ENCODE measurements at regions not wholly inside any gene's neighbourhood (a gene's known extent, or its start where the extent isn't known, plus 50 kb on each side); places are given as distances from the start of the nearest gene placed in this dataset.

DNA sequence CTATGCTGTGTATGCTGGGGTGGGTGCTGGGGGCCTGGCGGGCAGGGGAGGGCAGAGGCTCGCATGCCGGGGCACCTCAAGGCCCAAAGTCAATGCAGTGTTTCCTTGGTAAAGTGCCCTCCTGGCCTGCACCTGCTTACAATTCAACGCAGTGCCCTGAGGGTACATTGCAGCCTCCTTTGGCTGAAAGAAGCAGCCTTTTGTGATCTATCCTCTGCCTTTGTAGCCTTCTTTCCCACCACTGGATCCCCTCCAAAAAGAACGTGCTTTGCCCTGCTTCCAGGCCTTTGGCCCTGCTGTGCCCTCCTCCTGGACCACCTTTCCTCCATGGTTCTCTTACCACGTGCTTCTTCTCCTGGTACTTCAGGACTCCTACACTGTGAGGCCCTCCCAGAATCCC, 113.6 kb upstream of the PTPN1 start:
- no peak for DNase-seq

- DNase-seq, result no peak
Measured at GRCh38 chr20:50397058-50397457, 113.1 kb upstream of the PTPN1 start.

DNA sequence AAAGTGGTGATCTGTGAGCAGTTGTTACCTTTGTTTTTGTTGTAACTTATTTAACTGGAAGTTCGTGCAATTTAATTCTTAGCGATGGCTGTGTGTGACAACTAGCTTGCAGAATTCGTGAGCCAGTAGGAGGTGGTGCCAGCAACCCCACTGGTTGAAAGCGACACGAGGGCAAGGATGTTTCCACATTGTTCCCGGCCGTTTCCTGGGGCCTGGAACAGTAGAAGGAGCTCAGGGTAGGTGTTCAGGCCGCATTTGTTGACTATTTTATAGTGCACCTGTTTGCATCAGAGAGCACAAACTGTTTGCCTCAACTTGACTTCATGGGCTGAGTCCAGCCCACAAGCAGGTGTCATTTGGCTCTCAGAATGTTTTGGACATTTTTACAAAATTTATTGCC, 112.1 kb upstream of the PTPN1 start:
- no peak for DNase-seq

- DNase-seq, result no peak
Measured at GRCh38 chr20:50398471-50398820, 111.7 kb upstream of the PTPN1 start.

- no peak for DNase-seq
Measured at GRCh38 chr20:50398821-50399554, 111.2 kb upstream of the PTPN1 start.

DNA sequence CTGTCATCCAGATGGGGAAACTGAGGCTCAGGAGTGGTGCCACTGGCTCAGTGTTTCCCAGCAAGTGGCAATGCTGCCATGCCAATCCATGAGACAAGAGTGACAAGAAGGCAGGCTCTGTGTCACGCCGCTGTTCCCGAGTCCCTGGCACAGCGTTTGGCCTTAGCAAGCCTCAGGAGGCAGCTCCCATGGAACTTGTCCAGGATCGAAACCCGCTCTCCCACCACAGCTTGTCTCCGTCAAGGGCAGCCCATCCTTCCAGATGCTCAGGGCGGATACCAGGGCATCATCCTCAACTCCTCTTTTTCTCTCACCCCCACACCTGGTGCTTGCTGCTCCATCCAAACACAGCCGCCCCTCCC, 110.6 kb upstream of the PTPN1 start:
- no peak for DNase-seq

DNA sequence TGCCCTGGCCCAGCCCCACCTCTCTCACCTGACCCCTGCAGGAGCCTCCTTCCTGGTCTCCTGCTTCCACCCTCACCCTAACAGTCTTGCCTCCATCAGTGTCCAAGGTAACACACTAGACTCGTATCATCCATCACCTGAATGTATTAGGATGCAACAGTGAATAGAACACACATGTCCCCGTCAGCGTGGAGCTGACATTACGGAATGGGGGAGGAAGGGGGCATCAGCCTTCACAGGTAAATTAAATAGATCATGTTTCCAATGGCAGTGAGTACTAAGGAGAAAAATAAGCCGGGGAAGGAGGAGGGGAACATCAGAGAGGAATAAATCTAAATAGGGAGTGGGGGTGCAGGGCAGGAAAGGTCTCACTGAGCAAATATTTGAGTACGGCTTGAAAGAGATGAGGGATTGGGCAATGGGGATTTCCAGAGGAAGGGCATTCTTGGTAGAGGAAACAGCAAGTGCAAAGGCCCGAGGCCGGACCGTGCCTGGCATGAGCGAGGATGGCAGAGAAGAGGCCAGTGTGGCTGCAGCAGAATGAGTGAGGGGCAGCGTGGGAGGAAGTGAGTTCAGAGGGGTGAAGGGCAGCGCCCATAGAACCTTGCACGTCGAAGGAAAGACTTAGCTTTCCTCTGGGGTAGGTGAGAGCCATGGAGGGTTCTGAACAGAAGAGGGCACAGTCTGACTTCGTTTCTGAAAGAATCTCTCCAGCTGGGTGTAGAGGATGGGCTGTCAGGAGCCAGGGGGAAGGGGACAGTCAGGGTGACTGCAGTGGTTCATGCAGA, 110.1 kb upstream of the PTPN1 start:
- no peak for DNase-seq

DNA sequence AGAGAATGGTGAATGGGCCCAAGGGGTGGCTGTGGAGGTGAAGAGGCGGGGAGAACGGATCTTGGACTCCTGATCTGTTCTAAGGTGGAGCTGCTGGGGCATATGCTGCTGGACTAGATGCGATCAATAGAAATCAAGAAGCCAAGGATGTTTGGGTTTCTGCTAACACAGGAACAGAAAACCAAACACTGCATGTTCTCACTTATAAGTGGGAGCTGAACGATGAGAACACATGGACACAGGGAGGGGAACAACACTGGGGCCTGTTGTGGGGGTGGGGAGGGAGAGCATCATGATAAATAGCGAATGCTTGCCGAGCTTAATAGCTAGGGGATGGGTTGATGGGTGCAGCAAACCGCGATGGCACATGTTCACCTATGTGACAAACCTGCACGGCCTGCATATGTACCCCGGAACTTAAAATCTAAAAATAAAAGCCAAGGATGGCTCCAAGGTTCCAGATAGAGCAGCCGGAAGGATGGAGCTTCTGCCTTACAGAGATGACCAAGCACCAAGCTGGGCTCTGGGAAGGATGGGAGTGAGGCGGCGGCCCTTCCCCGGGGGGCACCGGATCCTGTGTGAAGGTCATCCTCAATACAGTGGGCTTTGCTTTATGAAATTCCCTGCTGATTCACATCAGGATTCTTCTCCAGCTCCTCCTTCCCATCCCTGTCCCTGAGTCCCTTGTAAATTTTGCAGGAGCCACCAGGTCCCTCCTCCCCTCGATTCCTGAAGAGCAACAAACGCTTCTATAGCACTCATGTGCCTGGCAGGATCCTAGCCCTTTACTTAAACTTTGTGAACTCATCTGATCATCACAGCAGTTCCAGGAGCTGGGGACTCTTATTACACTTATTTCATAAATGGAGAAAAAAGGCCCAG, 109.2 kb upstream of the PTPN1 start:
- no peak for DNase-seq

DNA sequence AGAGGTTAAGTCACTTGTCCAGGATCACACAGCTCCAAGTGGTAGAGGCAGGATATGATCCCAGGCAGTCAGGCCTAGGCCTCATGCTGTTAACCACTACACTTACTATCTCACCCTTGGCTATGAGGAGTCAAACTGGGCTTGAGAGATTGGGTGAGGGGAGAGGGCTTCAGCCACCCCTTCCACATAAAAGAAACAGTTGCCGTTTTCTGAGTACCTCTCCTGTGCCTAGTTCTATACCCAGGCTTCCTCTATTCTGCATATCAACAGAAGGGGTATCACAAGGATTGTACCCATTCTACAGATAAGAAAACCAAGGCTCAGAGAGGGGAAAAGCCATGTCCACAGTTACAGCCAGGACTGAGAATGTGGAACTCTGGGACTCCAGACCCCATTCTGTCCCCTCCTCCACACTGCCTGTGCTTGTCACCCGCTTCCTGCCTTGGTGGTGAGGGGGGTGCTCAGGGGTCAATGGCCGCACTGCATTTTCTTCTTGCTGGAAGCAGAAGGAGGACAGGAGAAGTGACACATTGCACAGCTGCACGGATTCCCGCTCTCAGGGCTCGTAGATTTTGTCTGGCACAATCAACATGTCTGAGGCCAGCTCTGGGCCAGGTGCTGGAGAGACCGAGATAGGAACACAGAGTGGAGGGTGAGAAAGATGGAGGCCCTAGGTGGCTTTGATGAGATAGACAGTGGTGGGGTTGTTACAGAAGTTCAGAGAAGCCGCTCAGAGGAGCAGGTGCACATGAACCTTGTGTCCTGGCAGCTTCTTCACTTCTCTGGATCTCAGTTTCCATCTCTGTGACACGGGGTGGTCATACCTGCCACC, 108.4 kb upstream of the PTPN1 start:
- no peak for DNase-seq

DNA sequence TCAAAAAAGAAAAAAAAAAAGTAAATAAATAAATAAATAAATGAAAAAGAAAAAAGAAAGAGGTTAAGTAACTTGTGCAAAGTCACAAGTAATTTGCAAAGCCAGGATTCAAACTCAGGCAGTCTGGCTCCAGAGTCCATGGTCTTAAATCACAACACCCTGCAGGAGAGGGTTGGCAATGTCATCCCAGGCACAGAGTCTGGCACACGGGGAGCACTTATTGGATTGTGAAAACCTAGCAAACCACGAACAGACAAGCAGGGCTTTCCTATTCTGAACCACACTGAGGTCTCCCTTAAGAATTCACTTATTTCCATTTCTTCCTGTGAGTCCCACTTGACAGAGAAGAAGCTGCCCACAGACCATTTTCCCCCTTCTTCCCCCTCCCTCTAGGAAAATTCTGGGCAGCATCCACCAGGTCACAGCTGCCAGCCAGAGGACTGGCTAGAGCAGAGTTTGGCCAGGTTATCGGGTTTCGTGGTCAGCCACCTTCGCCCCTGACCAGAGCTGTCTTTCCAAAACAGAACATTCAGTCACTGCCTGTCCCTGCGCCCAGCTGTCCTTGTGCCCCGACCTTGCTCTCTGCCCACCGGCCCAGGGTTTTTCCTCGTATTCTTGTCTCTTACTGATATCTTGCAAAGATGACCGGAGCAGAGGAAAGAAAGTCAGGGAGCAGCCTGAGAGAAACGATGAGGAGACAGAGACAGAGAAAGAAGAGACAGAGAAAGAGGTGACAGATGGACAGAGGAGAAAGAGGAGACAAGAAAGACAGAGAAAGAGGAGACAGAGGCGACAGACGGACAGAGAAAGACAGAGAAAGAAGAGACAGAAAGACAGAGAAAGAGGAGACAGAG, 106.4 kb upstream of the PTPN1 start:
- DNase-seq, result no peak

DNA sequence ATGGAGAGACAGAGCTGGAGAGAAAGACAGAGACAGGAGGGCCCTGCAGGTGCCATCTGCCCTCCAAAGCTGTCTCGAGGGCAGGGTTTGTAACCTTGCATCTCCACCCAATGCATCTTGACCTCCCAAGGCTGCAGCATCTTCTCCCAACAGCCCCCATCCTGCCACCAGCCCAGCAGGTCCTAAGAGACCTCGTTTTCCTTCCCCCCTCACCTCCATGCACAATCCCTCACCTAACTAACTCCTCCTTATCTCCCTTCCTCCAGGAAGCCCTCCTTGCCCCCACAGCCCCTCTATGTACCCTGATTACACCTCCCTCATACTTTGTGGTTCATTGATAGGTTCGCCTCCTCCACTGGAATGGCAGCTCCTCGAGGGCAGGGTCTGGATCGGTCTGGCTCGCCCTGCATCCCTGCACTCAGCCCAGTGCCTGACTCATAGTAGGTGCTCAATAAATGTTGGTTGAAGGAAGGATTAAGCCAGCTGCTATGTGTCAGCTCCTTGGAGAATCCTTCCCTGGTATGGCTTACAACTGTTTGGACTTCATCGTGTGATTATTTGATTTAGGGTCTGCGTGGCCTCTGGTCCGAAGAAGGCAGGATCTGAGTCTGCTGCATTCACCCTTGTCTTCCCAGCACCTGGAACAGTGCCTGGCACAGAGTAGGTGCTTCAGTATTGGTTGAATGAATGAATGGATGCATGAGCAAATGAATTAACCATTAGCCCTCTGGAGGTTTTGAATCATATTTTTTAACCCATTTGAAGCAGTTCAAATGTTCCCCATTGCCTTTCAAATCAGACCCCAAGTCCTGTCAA, 105.6 kb upstream of the PTPN1 start:
- no peak for DNase-seq

- DNase-seq, result no peak
Measured at GRCh38 chr20:50405235-50405914, 104.8 kb upstream of the PTPN1 start.

DNA sequence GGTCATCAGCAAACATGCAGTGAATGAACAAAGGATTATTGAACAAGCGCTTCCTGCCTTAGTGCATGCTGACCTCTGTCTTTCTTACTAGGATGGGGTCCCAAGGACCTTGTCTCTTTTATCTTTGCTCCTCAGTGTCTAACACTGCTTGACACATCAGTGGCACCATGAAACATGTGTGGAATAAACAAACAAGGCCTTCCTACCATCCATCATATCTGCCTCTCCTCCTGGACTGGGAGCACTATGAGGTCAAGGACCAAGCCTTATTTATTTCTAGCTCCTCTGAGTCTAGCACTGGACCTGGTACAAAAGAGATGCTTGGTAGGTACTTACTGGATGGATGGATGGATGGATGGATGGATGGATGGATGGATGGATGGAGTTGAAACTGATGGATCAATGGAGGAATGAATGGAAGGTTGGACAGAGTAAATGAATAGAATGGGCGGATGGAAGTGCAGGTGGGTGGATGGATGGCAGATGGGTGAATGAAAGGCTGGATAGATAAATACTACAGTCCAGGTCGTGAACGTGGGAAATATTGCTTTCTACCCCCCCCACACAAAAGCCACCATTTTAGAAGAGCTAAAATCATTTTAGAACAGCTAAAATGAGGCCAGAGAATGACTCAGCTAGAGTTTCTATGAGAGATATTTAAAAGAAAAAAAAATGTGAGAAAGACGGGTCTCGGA, 104.1 kb upstream of the PTPN1 start:
- no peak for DNase-seq

DNA sequence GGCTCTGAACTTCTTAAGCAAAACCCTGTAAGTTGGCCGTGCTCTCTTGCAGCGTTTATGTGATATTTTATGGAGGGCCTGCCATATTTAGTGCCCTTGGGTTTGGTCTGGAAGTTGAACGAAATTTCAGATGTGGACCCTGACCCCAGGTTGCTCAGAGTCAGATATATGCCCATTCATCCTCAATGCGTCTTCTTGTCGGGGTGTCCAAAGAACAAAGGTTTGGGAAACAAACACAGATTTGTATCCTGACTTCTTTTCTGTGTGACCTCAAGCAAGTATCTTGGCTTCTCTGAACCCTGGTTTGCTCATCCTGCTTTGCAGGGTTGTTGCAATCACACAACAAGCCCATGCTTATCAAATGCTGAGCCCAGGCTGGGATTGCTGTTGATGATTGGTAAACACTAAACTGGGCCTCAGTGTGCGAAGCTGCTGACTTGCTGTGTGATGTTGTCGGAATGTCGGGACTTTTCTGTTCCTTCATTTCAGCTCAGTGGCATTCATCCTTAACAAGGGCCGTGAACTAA, 103.5 kb upstream of the PTPN1 start:
- no peak for DNase-seq

DNA sequence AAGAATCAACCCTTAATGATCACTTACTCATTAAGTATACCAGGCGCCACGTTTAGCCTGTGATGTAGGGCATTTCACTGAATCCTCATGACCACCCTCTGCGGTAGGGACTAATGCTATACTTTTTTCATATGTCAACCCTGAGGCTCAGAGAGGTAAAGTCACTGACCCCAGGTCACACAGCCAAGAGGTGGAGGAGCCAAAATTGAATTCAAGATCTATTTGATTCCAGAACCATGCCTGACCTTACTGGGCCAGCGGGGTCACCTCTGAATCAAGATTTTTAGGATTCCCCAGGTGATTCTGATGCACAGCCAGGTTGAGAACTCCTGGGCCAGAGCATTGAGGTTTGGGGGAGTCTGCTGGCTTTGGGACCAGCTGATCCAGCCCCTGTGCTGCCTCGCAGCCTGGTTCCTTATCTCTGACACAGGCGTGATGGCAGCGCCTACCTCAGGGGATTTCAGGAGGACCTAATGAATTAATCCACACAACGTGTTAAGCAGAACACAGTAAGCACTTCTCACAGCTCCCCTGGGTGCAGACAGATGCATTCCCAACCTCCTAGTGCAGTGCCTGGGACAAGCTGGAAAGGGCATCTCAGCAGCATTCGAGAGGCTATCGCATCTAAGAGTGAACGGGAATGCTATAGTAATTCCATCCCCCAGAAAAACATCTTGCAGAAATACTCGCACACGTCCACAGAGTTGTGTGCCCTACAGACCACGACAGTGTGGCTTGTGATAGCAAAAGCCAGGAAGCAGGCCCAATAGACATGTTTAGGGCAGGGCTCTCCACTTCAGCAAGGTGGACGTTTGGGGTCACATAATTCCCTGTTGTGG, 101.4 kb upstream of the PTPN1 start:
- DNase-seq, result no peak

DNA sequence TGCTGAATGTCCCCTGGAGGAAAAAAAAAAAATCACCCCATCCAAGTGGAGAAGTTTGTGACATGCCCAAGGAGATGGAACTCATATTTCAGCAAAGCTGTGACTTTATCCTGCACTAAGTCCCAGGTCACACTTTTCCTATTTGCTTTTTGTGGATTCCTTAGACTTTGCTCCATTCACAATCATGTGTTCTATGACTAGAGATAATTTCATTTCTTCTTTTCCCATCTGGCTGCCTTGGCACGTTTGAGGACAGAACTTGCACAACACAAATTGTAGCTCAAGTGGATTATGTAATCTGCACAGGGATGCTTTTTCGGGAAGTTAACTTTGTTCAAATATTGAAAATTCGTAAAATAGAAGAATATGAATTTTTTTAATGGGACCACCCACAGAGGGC, 100.7 kb upstream of the PTPN1 start:
- no peak for DNase-seq

GRCh38 chr20:50410343-50410742, 99.8 kb upstream of the PTPN1 start:
- DNase-seq, result no peak

DNA sequence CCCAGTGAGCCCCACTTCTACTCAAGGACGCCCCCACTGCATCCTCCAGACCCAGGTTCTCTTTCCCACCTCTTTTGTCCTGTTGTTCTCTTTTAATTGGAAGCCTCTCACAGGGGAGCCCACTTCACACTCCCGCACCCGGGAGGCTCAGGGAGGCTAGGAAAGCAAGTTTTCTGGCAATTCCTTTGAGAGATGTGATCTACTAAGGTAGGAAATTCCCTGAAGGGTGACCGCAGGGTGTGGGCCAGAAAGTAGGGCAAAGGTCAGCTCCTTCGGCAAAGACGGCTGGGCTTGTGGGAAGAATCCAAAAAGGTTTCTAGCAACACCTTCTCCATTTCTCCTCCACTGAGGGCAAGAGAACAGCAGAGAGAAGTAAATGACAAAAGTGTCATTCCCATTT, 98.1 kb upstream of the PTPN1 start:
- DNase-seq, result no peak
